K562 (cell line): ENCODE measurements at regions not wholly inside any gene's neighbourhood (a gene's known extent, or its start where the extent isn't known, plus 50 kb on each side); places are given as distances from the start of the nearest gene placed in this dataset.

Experiments
- CREB3 ChIP-seq: fragments of 450-650 bp; conservative IDR thresholded peaks from 2 replicates; pipeline ENCODE4 v1.6.1; 2016; ENCODE audit warnings: missing genetic modification characterization, low read depth, mild to moderate bottlenecking, missing compliant biosample characterization, moderate library complexity
- CTCF ChIP-seq, 3 experiments: IDR thresholded peaks in 2 of 3; conservative IDR thresholded peaks in 1 of 3; 2 replicates each; pipeline ENCODE4 v1.5.1; 2011 to 2012; ENCODE audit warnings: low read length in 3 of 3, mild to moderate bottlenecking in 3 of 3, control low read depth in 2 of 3, improper control_type of control experiment in 1 of 3, inconsistent platforms in 1 of 3, low read depth in 1 of 3, mixed read lengths in 1 of 3, moderate library complexity in 1 of 3; ENCODE audit not compliant: insufficient read depth in 2 of 3
- E2F6 ChIP-seq, 2 experiments: IDR thresholded peaks; 2 replicates each; pipeline ENCODE4 v1.6.1; 2011; ENCODE audit warnings: borderline replicate concordance in 1 of 2, control low read depth in 1 of 2, low read depth in 1 of 2, low read length in 1 of 2, mild to moderate bottlenecking in 1 of 2, mixed read lengths in 1 of 2, moderate library complexity in 1 of 2; ENCODE audit not compliant: insufficient read depth in 1 of 2, insufficient read length in 1 of 2, poor library complexity in 1 of 2, severe bottlenecking in 1 of 2; ENCODE audit errors: extremely low read depth in 1 of 2
- HCFC1 ChIP-seq: IDR thresholded peaks from 2 replicates; pipeline ENCODE4 v1.6.1; 2012; ENCODE audit warnings: low read depth, low read length, improper control_type of control experiment
- MITF ChIP-seq: IDR thresholded peaks from 2 replicates; pipeline ENCODE4 v1.6.1; 2014; ENCODE audit warnings: antibody characterized with exemption
- NR3C1 ChIP-seq: sonication (generic); formaldehyde crosslinking; IDR thresholded peaks from 2 replicates; pipeline ENCODE4 v1.8.1; 2022; ENCODE audit warnings: missing genetic modification reagents
- REST ChIP-seq, 2 experiments: fragments of 450-650 bp; formaldehyde crosslinking in 1 of 2; IDR thresholded peaks; 2 replicates each; pipeline versions ENCODE4 v1.4.0 to v1.6.1; 2014 to 2020; ENCODE audit warnings: mild to moderate bottlenecking in 2 of 2, borderline replicate concordance in 1 of 2, low read depth in 1 of 2
- SPI1 ChIP-seq: IDR thresholded peaks from 2 replicates; pipeline ENCODE4 v1.6.1; 2011; ENCODE audit warnings: low read depth, low read length, control low read depth, borderline replicate concordance
- ZMIZ1 ChIP-seq, 2 experiments: fragments of 150-350 bp in 1 of 2; IDR thresholded peaks; 2 replicates each; pipeline ENCODE4 v1.6.1; 2012 to 2016; ENCODE audit warnings: low read depth in 2 of 2, low read length in 2 of 2, mild to moderate bottlenecking in 1 of 2, moderate library complexity in 1 of 2
- ZNF274 ChIP-seq: IDR thresholded peaks from 2 replicates; pipeline ENCODE4 v1.6.1; 2011; ENCODE audit warnings: low read depth, mild to moderate bottlenecking, low read length, moderate library complexity, borderline replicate concordance
- ZNF3 ChIP-seq: fragments of 250-450 bp; sonication (Bioruptor Pico); IDR thresholded peaks from 2 replicates; pipeline ENCODE4 v1.5.0; 2021; ENCODE audit warnings: mild to moderate bottlenecking, moderate library complexity
- TF ChIP-seq, protein P1 (sequence below): fragments of 250-450 bp; sonication (Bioruptor Pico); IDR thresholded peaks from 2 replicates; pipeline ENCODE4 v1.8.0; 2022; ENCODE audit warnings: moderate library complexity, mild to moderate bottlenecking, inconsistent platforms

DNA sequence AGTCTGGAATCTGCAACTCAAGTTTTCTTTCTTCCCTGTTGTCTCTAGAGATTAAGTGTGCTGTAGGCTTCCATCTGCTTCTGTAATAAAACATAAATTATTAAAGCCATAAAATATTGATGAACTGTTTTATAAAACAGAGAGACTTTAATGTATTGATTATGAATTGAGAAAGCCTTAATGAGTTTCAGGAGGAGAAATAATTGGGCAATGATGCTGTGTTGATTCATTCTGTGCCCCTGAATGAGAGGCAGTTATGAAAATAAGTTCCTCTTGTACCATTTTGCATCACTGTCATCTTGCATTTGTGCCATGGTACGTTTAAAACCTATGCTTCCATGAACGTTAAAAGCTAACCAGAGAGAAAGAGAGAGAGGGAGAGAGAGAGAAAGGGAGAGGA is 194.1 kb upstream of the LARGE1 start:
- TF ChIP-seq ZNF3 (CRISPR knock-in tag) (no peak), HCFC1 (no peak), ZNF274 (no peak), MITF (no peak), E2F6 (IDR thresholded peaks at IDR 0.05; ENCODE audit: borderline replicate concordance in 1 of 2, extremely low read depth in 1 of 2, insufficient read depth in 1 of 2, insufficient read length in 1 of 2, low read depth in 1 of 2, low read length in 1 of 2, poor library complexity in 1 of 2, severe bottlenecking in 1 of 2) (no peak), CREB3 (no peak), ZMIZ1 (IDR thresholded peaks at IDR 0.05; ENCODE audit: low read depth in 2 of 2, low read length in 2 of 2) (no peak), SPI1 (no peak), NR3C1 (CRISPR knock-in tag) (no peak), CTCF (IDR thresholded peaks at IDR 0.05 in 2 of 3, conservative IDR thresholded peaks at IDR 0.05 in 1 of 3; ENCODE audit: insufficient read depth in 2 of 3, low read depth in 1 of 3, low read length in 3 of 3) (no peak), REST (IDR thresholded peaks at IDR 0.05; ENCODE audit: borderline replicate concordance) (no peak), REST (CRISPR knock-in tag; IDR thresholded peaks at IDR 0.05; ENCODE audit: low read depth) (no peak)
- TF ChIP-seq, protein P1, sequence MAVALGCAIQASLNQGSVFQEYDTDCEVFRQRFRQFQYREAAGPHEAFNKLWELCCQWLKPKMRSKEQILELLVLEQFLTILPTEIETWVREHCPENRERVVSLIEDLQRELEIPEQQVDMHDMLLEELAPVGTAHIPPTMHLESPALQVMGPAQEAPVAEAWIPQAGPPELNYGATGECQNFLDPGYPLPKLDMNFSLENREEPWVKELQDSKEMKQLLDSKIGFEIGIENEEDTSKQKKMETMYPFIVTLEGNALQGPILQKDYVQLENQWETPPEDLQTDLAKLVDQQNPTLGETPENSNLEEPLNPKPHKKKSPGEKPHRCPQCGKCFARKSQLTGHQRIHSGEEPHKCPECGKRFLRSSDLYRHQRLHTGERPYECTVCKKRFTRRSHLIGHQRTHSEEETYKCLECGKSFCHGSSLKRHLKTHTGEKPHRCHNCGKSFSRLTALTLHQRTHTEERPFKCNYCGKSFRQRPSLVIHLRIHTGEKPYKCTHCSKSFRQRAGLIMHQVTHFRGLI = no peak
